WTC11 (cell line): ENCODE measurements at regions not wholly inside any gene's neighbourhood (a gene's known extent, or its start where the extent isn't known, plus 50 kb on each side); places are given as distances from the start of the nearest gene placed in this dataset.

Source experiments
- ATAC-seq: fragments of 200-7000 bp; cut with Tn5 transposase; 2 replicates; pipeline ENCODE4 v1.10.0; 2021; ENCODE audit warnings: mild to moderate bottlenecking, moderate library complexity
- CTCF ChIA-PET: fragments of 300-600 bp; sonication (Branson Sonifier 250); formaldehyde crosslinking; loops from one replicate; lab custom pipeline; 2021; ENCODE audit warnings: antibody characterized with exemption; lab: Charles Lee
- POLR2A ChIA-PET: fragments of 350-600 bp; sonication (Branson Sonifier 250); formaldehyde crosslinking; loops from one replicate; lab custom pipeline; 2021; ENCODE audit warnings: antibody characterized with exemption; lab: Charles Lee
- DNase-seq: peaks from one replicate; pipeline ENCODE4 v3.0.0; 2021; ENCODE audit warnings: low spot score
- H3K27ac Mint-ChIP-seq: 2 replicates; pipeline ENCODE4 v1.8.0; 2021; ENCODE audit warnings: mixed read lengths
- H3K27me3 Mint-ChIP-seq: 2 replicates; pipeline ENCODE4 v1.8.0; 2021; ENCODE audit warnings: low read depth, mild to moderate bottlenecking, moderate library complexity, mixed read lengths
- H3K36me3 Mint-ChIP-seq: 2 replicates; pipeline ENCODE4 v1.8.0; 2021; ENCODE audit warnings: mixed read lengths
- H3K4me1 Mint-ChIP-seq: 2 replicates; pipeline ENCODE4 v1.8.0; 2022; ENCODE audit warnings: mixed read lengths
- H3K4me3 Mint-ChIP-seq: 2 replicates; pipeline ENCODE4 v1.8.0; 2021; ENCODE audit warnings: mild to moderate bottlenecking, moderate library complexity, mixed read lengths
- H3K9me3 Mint-ChIP-seq: 2 replicates; pipeline ENCODE4 v1.8.0; 2021; ENCODE audit warnings: mixed read lengths
- ATF6 ChIP-seq: sonication (generic); formaldehyde crosslinking; IDR thresholded peaks from 2 replicates; pipeline ENCODE4 v1.8.1; 2023; ENCODE audit warnings: mild to moderate bottlenecking, missing genetic modification reagents
- CREB1 ChIP-seq: sonication (generic); formaldehyde crosslinking; IDR thresholded peaks from 2 replicates; pipeline ENCODE4 v1.8.0; 2023; ENCODE audit warnings: mild to moderate bottlenecking, missing genetic modification reagents
- CTCF ChIP-seq: fragments of 200-600 bp; IDR thresholded peaks from 2 replicates; pipeline ENCODE4 v1.8.0; 2022; ENCODE audit warnings: antibody characterized with exemption
- FOXP1 ChIP-seq: sonication (generic); formaldehyde crosslinking; IDR thresholded peaks from 2 replicates; pipeline ENCODE4 v1.8.0; 2022; ENCODE audit warnings: missing genetic modification reagents, mild to moderate bottlenecking, moderate library complexity, borderline replicate concordance
- MLX ChIP-seq: sonication (generic); formaldehyde crosslinking; IDR thresholded peaks from 2 replicates; pipeline ENCODE4 v1.8.1; 2023; ENCODE audit warnings: mild to moderate bottlenecking, missing genetic modification reagents, moderate library complexity
- MXD4 ChIP-seq: fragments of 250-450 bp; sonication (Bioruptor Pico); IDR thresholded peaks from 2 replicates; pipeline ENCODE4 v1.8.0; 2021; ENCODE audit warnings: mild to moderate bottlenecking, moderate library complexity, borderline replicate concordance
- NFE2L1 ChIP-seq: sonication (generic); formaldehyde crosslinking; IDR thresholded peaks from 2 replicates; pipeline ENCODE4 v1.8.1; 2023; ENCODE audit warnings: missing genetic modification reagents
- RELA ChIP-seq: sonication (generic); formaldehyde crosslinking; IDR thresholded peaks from 2 replicates; pipeline ENCODE4 v1.8.1; 2022; ENCODE audit warnings: missing genetic modification reagents, mild to moderate bottlenecking, borderline replicate concordance
- RORB ChIP-seq: fragments of 250-450 bp; sonication (Bioruptor Pico); IDR thresholded peaks from 2 replicates; pipeline ENCODE4 v1.9.0; 2021; ENCODE audit warnings: mild to moderate bottlenecking
- TP53 ChIP-seq: sonication (generic); formaldehyde crosslinking; IDR thresholded peaks from 2 replicates; pipeline ENCODE4 v1.8.1; 2023; ENCODE audit warnings: mild to moderate bottlenecking, missing genetic modification reagents
- ZNF219 ChIP-seq: sonication (generic); formaldehyde crosslinking; IDR thresholded peaks from 2 replicates; pipeline ENCODE4 v1.8.0; 2023; ENCODE audit warnings: missing genetic modification reagents, mild to moderate bottlenecking, borderline replicate concordance
- ZNF416 ChIP-seq: fragments of 250-450 bp; sonication (Bioruptor Pico); IDR thresholded peaks from 2 replicates; pipeline ENCODE4 v1.9.0; 2021; ENCODE audit warnings: mild to moderate bottlenecking, inconsistent platforms
- TF ChIP-seq, protein P1 (sequence below): sonication (generic); formaldehyde crosslinking; IDR thresholded peaks from 2 replicates; pipeline ENCODE4 v1.8.0; 2022; ENCODE audit warnings: mild to moderate bottlenecking, missing genetic modification reagents
- TF ChIP-seq, protein P2 (sequence below): sonication (generic); formaldehyde crosslinking; IDR thresholded peaks from 2 replicates; pipeline ENCODE4 v1.8.0; 2022; ENCODE audit warnings: mild to moderate bottlenecking, missing genetic modification reagents
- TF ChIP-seq, protein P3 (sequence below): fragments of 250-450 bp; sonication (Bioruptor Pico); IDR thresholded peaks from 2 replicates; pipeline ENCODE4 v1.9.0; 2021; ENCODE audit warnings: mild to moderate bottlenecking, borderline replicate concordance
- TF ChIP-seq, protein P4 (sequence below): sonication (generic); formaldehyde crosslinking; IDR thresholded peaks from 2 replicates; pipeline ENCODE4 v1.8.0; 2022; ENCODE audit warnings: mild to moderate bottlenecking, missing genetic modification reagents

DNA sequence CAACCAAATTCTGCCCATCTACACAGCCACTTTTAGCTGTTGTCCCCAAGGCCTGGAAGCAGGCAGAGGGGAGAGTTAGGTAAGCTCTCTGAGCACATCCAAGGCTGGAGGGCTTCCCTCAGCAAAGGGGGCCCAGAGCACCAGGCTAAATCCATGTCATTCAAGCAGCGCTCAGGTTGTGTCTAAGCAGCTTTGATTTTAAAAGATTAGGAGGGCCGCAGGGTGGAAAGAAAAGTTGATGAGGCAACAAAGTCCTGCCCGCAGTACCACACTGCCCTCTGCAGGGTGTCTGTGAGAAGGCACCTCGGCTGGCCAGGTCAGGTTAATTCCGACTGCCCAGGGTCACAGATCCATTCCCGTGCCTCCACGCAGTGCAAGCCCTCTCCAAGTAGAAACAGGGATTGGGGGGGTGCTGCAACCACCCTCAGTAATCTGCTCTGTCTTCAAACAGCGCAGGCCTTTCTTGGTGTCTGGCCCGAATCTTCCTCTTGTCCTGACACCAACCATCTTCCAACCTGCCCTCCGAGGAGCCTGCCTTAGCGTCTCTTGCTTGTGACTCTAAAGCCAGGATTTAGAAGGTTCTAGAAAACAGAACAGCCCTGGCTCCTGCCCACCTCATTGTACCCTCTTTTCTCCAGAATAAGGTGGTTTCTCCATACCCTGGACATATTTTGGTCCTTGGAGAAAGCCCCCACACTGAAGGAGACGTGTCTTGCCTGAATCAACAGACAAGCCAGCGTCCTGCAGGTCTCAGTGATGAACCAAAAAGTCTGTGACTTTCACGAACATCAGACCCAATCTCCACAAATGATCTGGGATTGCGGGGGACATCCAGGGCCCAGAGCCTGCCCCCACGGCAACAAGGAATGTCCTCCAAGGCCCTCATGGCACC is 289.2 kb downstream of the TNS1 start (continued):
- TF ChIP-seq CTCF (peak; percentile 96), MXD4 (CRISPR knock-in tag) (no peak), CREB1 (CRISPR knock-in tag) (no peak)
- TF ChIP-seq, protein P1, sequence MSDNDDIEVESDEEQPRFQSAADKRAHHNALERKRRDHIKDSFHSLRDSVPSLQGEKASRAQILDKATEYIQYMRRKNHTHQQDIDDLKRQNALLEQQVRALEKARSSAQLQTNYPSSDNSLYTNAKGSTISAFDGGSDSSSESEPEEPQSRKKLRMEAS (CRISPR knock-in tag), result no peak
- TF ChIP-seq, all 79 proteins: peak for 2

DNA sequence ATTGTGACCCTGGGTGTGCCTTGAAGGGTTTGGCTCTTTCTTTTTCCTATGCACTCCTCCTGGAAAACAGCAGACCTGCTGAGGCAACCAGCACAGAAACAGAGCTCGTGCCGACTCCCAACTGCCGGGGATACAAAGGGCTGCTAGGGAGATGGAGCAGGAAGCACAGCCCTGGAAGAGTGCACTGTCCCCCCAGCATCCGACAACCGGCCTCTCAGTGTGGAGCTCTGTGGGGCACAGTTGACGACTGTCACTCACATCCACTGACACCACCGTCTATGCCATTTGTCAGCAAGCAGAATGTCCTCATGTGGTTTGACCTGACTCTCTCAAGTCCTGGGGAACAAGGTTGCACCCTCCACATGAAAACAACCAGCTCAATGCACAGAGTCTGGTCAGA is 290.4 kb downstream of the TNS1 start:
- no peak overlapping the region for H3K27ac Mint-ChIP-seq
- H3K27me3 Mint-ChIP-seq, result peaks cover 3% of the 10 kb centered on the region; the same call in 1 of the 2 replicates
- TF ChIP-seq, protein P2, sequence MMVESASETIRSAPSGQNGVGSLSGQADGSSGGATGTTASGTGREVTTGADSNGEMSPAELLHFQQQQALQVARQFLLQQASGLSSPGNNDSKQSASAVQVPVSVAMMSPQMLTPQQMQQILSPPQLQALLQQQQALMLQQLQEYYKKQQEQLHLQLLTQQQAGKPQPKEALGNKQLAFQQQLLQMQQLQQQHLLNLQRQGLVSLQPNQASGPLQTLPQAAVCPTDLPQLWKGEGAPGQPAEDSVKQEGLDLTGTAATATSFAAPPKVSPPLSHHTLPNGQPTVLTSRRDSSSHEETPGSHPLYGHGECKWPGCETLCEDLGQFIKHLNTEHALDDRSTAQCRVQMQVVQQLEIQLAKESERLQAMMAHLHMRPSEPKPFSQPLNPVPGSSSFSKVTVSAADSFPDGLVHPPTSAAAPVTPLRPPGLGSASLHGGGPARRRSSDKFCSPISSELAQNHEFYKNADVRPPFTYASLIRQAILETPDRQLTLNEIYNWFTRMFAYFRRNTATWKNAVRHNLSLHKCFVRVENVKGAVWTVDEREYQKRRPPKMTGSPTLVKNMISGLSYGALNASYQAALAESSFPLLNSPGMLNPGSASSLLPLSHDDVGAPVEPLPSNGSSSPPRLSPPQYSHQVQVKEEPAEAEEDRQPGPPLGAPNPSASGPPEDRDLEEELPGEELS (CRISPR knock-in tag), result no peak
- no peak for TF ChIP-seq NFE2L1 (CRISPR knock-in tag)
- no peak for TF ChIP-seq ZNF416 (CRISPR knock-in tag)
- no peak for TF ChIP-seq TP53 (CRISPR knock-in tag)
- TF ChIP-seq RELA, result no peak
- TF ChIP-seq, protein P3, sequence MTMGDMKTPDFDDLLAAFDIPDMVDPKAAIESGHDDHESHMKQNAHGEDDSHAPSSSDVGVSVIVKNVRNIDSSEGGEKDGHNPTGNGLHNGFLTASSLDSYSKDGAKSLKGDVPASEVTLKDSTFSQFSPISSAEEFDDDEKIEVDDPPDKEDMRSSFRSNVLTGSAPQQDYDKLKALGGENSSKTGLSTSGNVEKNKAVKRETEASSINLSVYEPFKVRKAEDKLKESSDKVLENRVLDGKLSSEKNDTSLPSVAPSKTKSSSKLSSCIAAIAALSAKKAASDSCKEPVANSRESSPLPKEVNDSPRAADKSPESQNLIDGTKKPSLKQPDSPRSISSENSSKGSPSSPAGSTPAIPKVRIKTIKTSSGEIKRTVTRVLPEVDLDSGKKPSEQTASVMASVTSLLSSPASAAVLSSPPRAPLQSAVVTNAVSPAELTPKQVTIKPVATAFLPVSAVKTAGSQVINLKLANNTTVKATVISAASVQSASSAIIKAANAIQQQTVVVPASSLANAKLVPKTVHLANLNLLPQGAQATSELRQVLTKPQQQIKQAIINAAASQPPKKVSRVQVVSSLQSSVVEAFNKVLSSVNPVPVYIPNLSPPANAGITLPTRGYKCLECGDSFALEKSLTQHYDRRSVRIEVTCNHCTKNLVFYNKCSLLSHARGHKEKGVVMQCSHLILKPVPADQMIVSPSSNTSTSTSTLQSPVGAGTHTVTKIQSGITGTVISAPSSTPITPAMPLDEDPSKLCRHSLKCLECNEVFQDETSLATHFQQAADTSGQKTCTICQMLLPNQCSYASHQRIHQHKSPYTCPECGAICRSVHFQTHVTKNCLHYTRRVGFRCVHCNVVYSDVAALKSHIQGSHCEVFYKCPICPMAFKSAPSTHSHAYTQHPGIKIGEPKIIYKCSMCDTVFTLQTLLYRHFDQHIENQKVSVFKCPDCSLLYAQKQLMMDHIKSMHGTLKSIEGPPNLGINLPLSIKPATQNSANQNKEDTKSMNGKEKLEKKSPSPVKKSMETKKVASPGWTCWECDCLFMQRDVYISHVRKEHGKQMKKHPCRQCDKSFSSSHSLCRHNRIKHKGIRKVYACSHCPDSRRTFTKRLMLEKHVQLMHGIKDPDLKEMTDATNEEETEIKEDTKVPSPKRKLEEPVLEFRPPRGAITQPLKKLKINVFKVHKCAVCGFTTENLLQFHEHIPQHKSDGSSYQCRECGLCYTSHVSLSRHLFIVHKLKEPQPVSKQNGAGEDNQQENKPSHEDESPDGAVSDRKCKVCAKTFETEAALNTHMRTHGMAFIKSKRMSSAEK (CRISPR knock-in tag), result no peak
- TF ChIP-seq MLX (CRISPR knock-in tag), result no peak
- no peak for TF ChIP-seq ZNF219 (CRISPR knock-in tag)
- no peak for TF ChIP-seq RORB (CRISPR knock-in tag)
- no peak for TF ChIP-seq FOXP1 (CRISPR knock-in tag)
- TF ChIP-seq ATF6 (CRISPR knock-in tag), result no peak
- TF ChIP-seq MXD4 (CRISPR knock-in tag), result no peak
- TF ChIP-seq, protein P4, sequence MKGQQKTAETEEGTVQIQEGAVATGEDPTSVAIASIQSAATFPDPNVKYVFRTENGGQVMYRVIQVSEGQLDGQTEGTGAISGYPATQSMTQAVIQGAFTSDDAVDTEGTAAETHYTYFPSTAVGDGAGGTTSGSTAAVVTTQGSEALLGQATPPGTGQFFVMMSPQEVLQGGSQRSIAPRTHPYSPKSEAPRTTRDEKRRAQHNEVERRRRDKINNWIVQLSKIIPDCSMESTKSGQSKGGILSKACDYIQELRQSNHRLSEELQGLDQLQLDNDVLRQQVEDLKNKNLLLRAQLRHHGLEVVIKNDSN (CRISPR knock-in tag), result no peak
- H3K4me3 Mint-ChIP-seq, result no peak overlapping the region
- DNase-seq (no peak), ATAC-seq (no peak)
- peaks cover 4% of the 10 kb centered on the region; the same call in 1 of the 2 replicates for H3K9me3 Mint-ChIP-seq
- H3K36me3 Mint-ChIP-seq, result no peaks in the 10 kb centered on the region
- CTCF ChIA-PET, result interaction anchor here (1.0 to 5.2 kb wide), 13 partner anchors 12 to 1016 kb away, joined by 3 to 53 read pairs (median 6); no protein-coding TSS in a partner anchor
- H3K4me1 Mint-ChIP-seq, result peaks cover 14% of the 10 kb centered on the region
- POLR2A ChIA-PET, result no interaction called here
